ENCODE measurements at regions not wholly inside any gene's neighbourhood (a gene's known extent, or its start where the extent isn't known, plus 50 kb on each side); places are given as distances from the start of the nearest gene placed in this dataset.

DNA sequence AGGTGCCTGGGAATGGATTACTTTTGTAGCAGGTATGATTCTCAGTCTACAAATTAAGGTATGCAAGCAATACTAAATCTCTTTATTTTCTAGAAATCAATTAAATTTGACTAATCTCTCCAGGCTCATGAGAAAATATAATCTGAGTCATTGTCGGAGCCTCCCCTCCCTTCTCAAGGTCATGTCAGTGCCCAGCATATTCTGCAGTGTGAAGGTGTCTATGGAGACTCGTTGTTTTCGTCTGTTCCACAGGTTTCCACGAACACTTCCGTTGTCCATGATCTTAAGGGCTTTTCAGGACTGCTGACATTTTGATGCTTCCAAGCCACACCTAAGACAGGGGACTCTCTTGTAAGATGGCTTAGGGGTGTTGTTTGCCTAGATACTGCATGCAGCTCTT is 56.6 kb upstream of the SCOC start:
- H3K4me1 Mint-ChIP-seq, result peaks cover 3% of the 10 kb centered on the region
- DNase-seq (no peak), ATAC-seq (ENCODE audit: low read depth) (no peak)
- intact Hi-C loops (cut with micrococcal nuclease), result no loop called here
- CTCF ChIA-PET, result no interaction called here
- POLR2A ChIA-PET, result no interaction called here
- H3K27me3 Mint-ChIP-seq, result peaks cover 8% of the 10 kb centered on the region
- TF ChIP-seq, protein P1, sequence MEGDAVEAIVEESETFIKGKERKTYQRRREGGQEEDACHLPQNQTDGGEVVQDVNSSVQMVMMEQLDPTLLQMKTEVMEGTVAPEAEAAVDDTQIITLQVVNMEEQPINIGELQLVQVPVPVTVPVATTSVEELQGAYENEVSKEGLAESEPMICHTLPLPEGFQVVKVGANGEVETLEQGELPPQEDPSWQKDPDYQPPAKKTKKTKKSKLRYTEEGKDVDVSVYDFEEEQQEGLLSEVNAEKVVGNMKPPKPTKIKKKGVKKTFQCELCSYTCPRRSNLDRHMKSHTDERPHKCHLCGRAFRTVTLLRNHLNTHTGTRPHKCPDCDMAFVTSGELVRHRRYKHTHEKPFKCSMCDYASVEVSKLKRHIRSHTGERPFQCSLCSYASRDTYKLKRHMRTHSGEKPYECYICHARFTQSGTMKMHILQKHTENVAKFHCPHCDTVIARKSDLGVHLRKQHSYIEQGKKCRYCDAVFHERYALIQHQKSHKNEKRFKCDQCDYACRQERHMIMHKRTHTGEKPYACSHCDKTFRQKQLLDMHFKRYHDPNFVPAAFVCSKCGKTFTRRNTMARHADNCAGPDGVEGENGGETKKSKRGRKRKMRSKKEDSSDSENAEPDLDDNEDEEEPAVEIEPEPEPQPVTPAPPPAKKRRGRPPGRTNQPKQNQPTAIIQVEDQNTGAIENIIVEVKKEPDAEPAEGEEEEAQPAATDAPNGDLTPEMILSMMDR (IDR thresholded peaks at IDR 0.05), result no peak
- no peaks in the 10 kb centered on the region for H3K36me3 Mint-ChIP-seq (ENCODE audit: low read depth)
- peaks cover 6% of the 10 kb centered on the region for H3K9me3 Mint-ChIP-seq
- no peak overlapping the region for H3K27ac Mint-ChIP-seq
- H3K4me3 Mint-ChIP-seq, result no peak overlapping the region

DNA sequence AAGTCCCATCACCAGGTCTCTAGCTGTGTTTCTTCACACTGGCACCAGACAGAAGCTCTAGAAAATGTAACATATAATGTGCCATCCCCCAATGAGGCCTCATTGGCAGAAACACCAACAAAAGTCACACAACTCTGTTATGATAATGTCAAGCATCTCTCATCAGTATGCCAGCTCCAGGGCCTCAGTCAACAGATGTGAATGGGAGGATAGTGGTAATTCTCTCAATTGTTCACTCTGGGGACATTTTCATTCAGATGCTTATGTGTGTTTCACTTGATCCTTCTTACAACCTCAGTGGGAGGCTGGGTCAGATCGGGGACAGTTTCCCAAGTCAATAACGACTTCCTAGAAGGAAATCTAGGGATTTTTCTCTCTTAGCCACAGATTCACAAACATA is 57.5 kb upstream of the SCOC start:
- no peaks in the 10 kb centered on the region for H3K9me3 Mint-ChIP-seq
- H3K27ac Mint-ChIP-seq, result no peak overlapping the region
- ATAC-seq (ENCODE audit: low read depth) (no peak), DNase-seq (no peak)
- CTCF ChIA-PET, result no interaction called here
- no peak overlapping the region for H3K4me3 Mint-ChIP-seq
- TF ChIP-seq, protein P1 (IDR thresholded peaks at IDR 0.05), result no peak
- intact Hi-C loops (cut with micrococcal nuclease), result no loop called here
- H3K36me3 Mint-ChIP-seq (ENCODE audit: low read depth), result no peaks in the 10 kb centered on the region
- H3K4me1 Mint-ChIP-seq, result peaks cover 3% of the 10 kb centered on the region
- POLR2A ChIA-PET, result no interaction called here
- peaks cover 4% of the 10 kb centered on the region for H3K27me3 Mint-ChIP-seq

DNA sequence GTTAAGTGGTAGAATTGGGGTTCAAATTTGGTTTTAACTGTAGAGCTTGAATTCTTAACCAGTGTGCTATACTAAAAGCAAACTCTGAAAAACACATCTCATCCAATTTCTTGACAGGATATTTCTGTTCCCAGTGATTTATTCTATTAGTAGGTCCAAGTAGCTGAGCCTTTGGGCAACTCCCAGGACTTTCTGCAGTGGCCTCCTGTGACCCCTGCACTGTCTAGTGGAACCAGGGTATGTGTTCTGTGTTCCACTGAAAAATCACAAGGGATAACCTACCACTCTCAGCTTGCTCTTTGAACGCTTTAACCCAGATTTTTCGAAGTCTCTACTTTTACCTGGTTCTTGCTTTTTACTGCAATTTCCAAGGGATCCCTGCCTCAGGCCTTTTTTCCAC is 58.0 kb upstream of the SCOC start:
- intact Hi-C loops (cut with micrococcal nuclease), result no loop called here
- Mint-ChIP-seq H3K27ac (no peak overlapping the region), H3K4me3 (no peak overlapping the region), H3K4me1 (peaks cover 3% of the 10 kb centered on the region), H3K27me3 (peaks cover 4% of the 10 kb centered on the region), H3K9me3 (no peaks in the 10 kb centered on the region), H3K36me3 (ENCODE audit: low read depth) (no peaks in the 10 kb centered on the region)
- TF ChIP-seq, protein P1 (IDR thresholded peaks at IDR 0.05), result no peak
- ATAC-seq (ENCODE audit: low read depth) (no peak), DNase-seq (no peak)
- ChIA-PET CTCF (no interaction called here), POLR2A (no interaction called here)

DNA sequence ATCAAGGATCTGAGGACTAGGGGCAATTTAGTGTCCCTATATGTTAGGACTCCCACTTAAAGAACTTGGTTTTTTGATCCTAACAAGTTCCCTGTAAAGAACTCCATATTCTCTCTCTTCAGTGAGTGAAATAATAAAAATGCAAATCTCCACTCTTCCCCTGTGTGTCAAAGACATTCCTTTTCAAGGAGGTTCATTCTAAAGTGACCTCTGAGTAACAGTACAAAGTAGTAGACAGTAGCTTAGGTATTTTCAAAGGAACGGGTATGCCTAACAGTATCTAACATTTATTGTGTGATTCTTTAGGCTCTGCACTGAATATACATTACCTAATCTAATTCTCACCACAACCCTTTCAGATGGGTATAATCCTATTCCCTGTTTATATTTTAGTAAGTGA is 58.4 kb upstream of the SCOC start:
- intact Hi-C loops (cut with micrococcal nuclease), result no loop called here
- H3K9me3 Mint-ChIP-seq, result no peaks in the 10 kb centered on the region
- no peak overlapping the region for H3K27ac Mint-ChIP-seq
- ChIA-PET CTCF (no interaction called here), POLR2A (no interaction called here)
- H3K27me3 Mint-ChIP-seq, result peaks cover 4% of the 10 kb centered on the region
- ATAC-seq (ENCODE audit: low read depth) (no peak), DNase-seq (no peak)
- peaks cover 3% of the 10 kb centered on the region for H3K4me1 Mint-ChIP-seq
- no peak overlapping the region for H3K4me3 Mint-ChIP-seq
- TF ChIP-seq, protein P1 (IDR thresholded peaks at IDR 0.05), result no peak
- H3K36me3 Mint-ChIP-seq (ENCODE audit: low read depth), result no peaks in the 10 kb centered on the region

DNA sequence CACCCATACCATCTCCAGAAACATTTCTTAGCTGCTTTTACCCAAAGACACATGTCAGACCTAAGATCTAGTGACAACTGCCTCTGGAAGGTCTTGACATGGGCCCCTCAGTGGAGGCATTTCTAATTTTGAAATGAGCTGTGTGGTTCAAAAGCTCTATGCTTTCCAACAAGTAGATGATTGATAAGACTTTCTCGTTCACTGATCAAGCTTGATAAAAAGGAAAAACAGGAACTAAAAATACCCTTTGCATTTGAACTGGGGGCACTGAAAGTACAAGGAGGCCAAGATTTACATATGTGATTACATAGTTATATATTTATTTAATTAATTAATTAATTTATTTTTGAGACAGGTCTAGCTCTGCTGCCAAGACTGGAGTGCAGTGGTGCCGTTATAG is 61.3 kb upstream of the SCOC start:
- CTCF ChIA-PET, result no interaction called here
- intact Hi-C loops (cut with micrococcal nuclease), result no loop called here
- H3K9me3 Mint-ChIP-seq, result no peaks in the 10 kb centered on the region
- no peaks in the 10 kb centered on the region for H3K36me3 Mint-ChIP-seq (ENCODE audit: low read depth)
- no peak overlapping the region for H3K4me3 Mint-ChIP-seq
- ATAC-seq (ENCODE audit: low read depth) (no peak), DNase-seq (no peak)
- H3K27me3 Mint-ChIP-seq, result peaks cover 4% of the 10 kb centered on the region
- POLR2A ChIA-PET, result no interaction called here
- H3K4me1 Mint-ChIP-seq, result peaks cover 3% of the 10 kb centered on the region
- TF ChIP-seq, protein P1 (IDR thresholded peaks at IDR 0.05), result no peak
- no peak overlapping the region for H3K27ac Mint-ChIP-seq

Data from activated B cell treated with CpG ODN at 0.5 μM for 24 hours (primary cell).